ENCODE measurements at regions not wholly inside any gene's neighbourhood (a gene's known extent, or its start where the extent isn't known, plus 50 kb on each side); places are given as distances from the start of the nearest gene placed in this dataset.

DNA sequence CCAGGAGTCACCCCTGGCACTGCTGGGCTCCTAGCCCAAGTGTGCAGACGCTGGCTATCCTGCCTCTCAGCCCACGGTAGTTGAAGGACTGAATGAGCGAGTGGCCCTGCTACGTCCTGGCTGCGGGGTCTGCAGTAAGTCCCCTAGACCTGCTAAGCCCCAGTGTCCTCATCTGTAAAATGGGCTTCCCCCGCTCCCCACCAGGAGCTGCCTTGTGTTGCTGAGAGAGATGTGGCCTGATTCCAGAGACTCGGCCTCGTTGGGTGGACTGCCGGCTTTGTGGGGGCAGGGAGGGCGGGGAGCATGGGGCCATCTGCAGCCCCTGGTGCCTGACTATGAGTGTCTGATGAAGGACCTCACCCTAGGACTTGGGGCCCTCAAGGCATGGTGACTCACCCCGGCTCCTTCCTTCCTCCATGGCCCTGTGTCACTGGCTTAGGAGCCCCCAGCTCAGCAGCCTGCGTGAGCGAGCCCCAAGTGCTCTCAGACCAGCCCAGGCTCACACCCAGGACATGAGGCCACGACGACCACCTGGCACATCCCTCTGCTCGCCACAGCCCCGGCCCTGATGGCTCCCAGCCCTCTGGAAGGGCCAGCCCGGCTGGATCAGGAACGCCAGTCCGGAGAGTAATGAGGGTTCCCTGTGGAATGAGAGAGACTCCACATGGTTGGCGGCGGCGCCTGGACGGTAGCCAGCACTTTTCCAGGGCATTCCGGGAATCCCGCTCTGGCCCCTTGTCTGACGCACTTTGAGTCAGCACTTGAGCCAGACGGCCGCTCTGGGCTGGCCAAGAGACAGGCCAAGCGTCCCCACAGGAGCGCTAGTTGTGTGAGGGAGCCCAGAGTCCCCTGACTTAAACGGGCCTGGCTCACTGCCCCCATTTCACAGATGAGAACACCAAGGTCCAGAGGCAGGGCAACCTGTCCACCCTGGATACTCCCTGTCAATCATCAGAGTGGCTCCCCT, 50.5 kb upstream of the SHISAL1 start:
- Histone ChIP-seq H3K9me1 (ENCODE audit: control insufficient read depth, extremely low read depth, insufficient read depth, low read length) (no peaks in the 10 kb centered on the region), H3K4me2 (ENCODE audit: control insufficient read depth, extremely low read depth, insufficient read depth, low read depth, low read length) (peak overlapping the region; percentile 5), H4K20me1 (ENCODE audit: control insufficient read depth, extremely low read depth, insufficient read depth, low read length) (no peaks in the 10 kb centered on the region), H3K36me3 (ENCODE audit: control insufficient read depth in 2 of 2, extremely low read depth in 1 of 2, insufficient read depth in 2 of 2, low read length in 2 of 2) (no peaks in the 10 kb centered on the region), H2AFZ (ENCODE audit: control insufficient read depth, low read length) (peak overlapping the region; percentile 43), H3K9ac (ENCODE audit: control insufficient read depth, extremely low read depth, insufficient read depth, low read length) (peak overlapping the region; percentile 15), H3K79me2 (ENCODE audit: control insufficient read depth, insufficient read depth, low read length) (no peaks in the 10 kb centered on the region), H3K4me1 (ENCODE audit: control insufficient read depth, extremely low read depth, insufficient read depth, low read length) (peaks cover 50% of the 10 kb centered on the region), H3K4me3 (ENCODE audit: control insufficient read depth in 2 of 3, extremely low read depth in 1 of 3, insufficient read depth in 2 of 3, low read depth in 1 of 3, low read length in 3 of 3) (no peak overlapping the region), H3K27me3 (ENCODE audit: control insufficient read depth, extremely low read depth, insufficient read depth, low read length) (no peaks in the 10 kb centered on the region), H3K9me3 (ENCODE audit: control insufficient read depth, low read depth, low read length) (no peaks in the 10 kb centered on the region), H3K27ac (ENCODE audit: control insufficient read depth, insufficient read depth, low read length) (peak overlapping the region; percentile 20)
- FAIRE-seq (no peak), DNase-seq (ENCODE audit: low read depth, low spot score) (peak; percentile 75)
- TF ChIP-seq, protein P1, sequence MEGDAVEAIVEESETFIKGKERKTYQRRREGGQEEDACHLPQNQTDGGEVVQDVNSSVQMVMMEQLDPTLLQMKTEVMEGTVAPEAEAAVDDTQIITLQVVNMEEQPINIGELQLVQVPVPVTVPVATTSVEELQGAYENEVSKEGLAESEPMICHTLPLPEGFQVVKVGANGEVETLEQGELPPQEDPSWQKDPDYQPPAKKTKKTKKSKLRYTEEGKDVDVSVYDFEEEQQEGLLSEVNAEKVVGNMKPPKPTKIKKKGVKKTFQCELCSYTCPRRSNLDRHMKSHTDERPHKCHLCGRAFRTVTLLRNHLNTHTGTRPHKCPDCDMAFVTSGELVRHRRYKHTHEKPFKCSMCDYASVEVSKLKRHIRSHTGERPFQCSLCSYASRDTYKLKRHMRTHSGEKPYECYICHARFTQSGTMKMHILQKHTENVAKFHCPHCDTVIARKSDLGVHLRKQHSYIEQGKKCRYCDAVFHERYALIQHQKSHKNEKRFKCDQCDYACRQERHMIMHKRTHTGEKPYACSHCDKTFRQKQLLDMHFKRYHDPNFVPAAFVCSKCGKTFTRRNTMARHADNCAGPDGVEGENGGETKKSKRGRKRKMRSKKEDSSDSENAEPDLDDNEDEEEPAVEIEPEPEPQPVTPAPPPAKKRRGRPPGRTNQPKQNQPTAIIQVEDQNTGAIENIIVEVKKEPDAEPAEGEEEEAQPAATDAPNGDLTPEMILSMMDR (optimal IDR thresholded peaks at IDR 0.05 in 1 of 3, IDR thresholded peaks at IDR 0.05 in 1 of 3, conservative IDR thresholded peaks at IDR 0.05 in 1 of 3; ENCODE audit: extremely low read depth in 1 of 3, insufficient read depth in 2 of 3, low read length in 3 of 3), result no peak
- TF ChIP-seq EZH2 (IDR thresholded peaks at IDR 0.05; ENCODE audit: low read length), result no peak
- dilution Hi-C loops (cut with MboI; ENCODE audit: extremely low pct_ligation_motif_present, low sequenced_read_pairs), result no loop called here

DNA sequence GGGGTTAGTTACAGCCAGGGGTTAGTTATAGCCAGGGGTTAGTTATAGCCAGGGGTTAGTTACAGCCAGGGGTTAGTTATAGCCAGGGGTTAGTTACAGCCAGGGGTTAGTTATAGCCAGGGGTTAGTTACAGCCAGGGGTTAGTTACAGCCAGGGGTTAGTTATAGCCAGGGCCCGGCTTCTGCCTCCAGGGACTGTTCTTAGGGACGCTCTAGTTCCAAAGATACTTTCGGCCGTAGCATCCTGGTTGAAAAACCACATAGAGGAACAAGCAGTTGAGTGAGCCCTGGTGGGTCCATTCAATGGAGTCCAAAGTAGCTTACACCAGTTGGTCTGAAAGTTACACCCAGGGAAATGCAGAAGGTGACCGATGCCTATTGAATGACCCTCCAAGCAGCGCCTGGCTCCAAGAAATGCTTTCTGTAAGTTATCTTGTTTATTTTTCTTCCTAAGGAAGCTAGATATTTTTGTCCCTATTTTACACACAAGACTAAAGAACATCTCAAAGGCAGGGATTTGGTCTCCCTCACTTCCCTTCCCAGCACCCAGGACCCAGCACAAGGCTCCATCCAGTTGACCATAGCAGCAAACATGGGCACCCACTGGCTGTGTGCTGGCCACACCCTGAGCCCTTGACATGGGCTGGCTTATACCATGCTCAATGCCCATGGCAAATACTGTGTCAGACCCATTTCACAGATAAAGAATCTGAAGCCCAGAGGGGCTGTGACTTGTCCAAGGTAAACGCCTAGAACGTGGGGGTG, 49.7 kb upstream of the SHISAL1 start:
- H3K9ac ChIP-seq (ENCODE audit: control insufficient read depth, extremely low read depth, insufficient read depth, low read length), result no peak overlapping the region
- no peaks in the 10 kb centered on the region for H3K9me1 ChIP-seq (ENCODE audit: control insufficient read depth, extremely low read depth, insufficient read depth, low read length)
- no peak for FAIRE-seq
- TF ChIP-seq, protein P1 (optimal IDR thresholded peaks at IDR 0.05 in 1 of 3, IDR thresholded peaks at IDR 0.05 in 1 of 3, conservative IDR thresholded peaks at IDR 0.05 in 1 of 3; ENCODE audit: extremely low read depth in 1 of 3, insufficient read depth in 2 of 3, low read length in 3 of 3), result no peak
- TF ChIP-seq EZH2 (IDR thresholded peaks at IDR 0.05; ENCODE audit: low read length), result no peak
- no peak overlapping the region for H3K4me2 ChIP-seq (ENCODE audit: control insufficient read depth, extremely low read depth, insufficient read depth, low read depth, low read length)
- H2AFZ ChIP-seq (ENCODE audit: control insufficient read depth, low read length), result no peak overlapping the region
- no peaks in the 10 kb centered on the region for H3K79me2 ChIP-seq (ENCODE audit: control insufficient read depth, insufficient read depth, low read length)
- H3K27me3 ChIP-seq (ENCODE audit: control insufficient read depth, extremely low read depth, insufficient read depth, low read length), result no peaks in the 10 kb centered on the region
- no peaks in the 10 kb centered on the region for H3K36me3 ChIP-seq (ENCODE audit: control insufficient read depth in 2 of 2, extremely low read depth in 1 of 2, insufficient read depth in 2 of 2, low read length in 2 of 2)
- dilution Hi-C loops (cut with MboI; ENCODE audit: extremely low pct_ligation_motif_present, low sequenced_read_pairs), result no loop called here
- peaks cover 50% of the 10 kb centered on the region for H3K4me1 ChIP-seq (ENCODE audit: control insufficient read depth, extremely low read depth, insufficient read depth, low read length)
- H4K20me1 ChIP-seq (ENCODE audit: control insufficient read depth, extremely low read depth, insufficient read depth, low read length), result no peaks in the 10 kb centered on the region
- H3K9me3 ChIP-seq (ENCODE audit: control insufficient read depth, low read depth, low read length), result no peaks in the 10 kb centered on the region
- H3K4me3 ChIP-seq (ENCODE audit: control insufficient read depth in 2 of 3, extremely low read depth in 1 of 3, insufficient read depth in 2 of 3, low read depth in 1 of 3, low read length in 3 of 3), result no peak overlapping the region
- H3K27ac ChIP-seq (ENCODE audit: control insufficient read depth, insufficient read depth, low read length), result peak overlapping the region; percentile 20
- DNase-seq (ENCODE audit: low read depth, low spot score), result no peak
